HG03175 (cell line): ENCODE measurements at regions not wholly inside any gene's neighbourhood (a gene's known extent, or its start where the extent isn't known, plus 50 kb on each side); places are given as distances from the start of the nearest gene placed in this dataset.

Experiments used
- ATAC-seq: cut with Tn5 transposase; IDR thresholded peaks from one replicate; pipeline ENCODE4 v1.9.1; 2021; ENCODE audit warnings: mild to moderate bottlenecking, moderate library complexity; ENCODE audit not compliant: unreplicated experiment

DNA sequence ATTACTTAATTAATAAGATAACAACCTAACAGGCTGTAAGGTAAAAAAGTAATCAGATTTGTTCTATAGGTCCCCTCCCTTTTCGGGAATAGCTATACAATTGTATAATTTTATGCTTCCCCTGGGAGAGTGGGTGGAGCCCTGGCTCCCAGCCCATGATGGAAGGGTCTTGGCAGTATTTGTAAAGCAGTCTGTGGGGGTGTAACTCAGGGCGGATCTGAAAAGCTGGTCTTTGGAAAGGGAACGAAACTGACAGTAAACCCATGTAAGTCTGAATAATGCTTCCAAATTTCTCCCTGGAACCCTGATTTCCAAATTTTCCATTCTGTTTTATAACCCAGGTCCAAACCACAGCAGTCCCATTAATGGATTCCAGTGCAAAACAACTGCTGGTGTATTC is 110.4 kb downstream of the DAD1 start:
- ATAC-seq = no peak

DNA sequence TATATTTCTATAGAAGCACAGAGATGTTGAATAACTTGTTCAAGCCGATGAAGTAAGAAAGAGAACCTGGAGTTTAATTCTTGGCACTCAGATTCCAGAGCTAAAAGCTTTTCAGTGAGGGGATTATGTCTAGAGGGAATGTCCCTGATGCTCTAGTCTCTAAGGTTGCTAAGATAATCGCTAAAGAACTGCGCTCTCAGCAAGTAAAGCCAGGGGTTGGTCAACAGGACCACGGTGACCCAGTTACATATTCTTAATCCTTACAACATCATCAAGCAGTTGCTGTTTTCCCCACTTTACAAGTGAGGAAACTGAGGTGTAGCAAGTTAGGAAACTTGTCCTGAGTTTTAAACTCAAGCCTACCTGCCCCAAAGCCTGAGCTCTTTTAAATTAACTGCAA is 110.8 kb downstream of the DAD1 start:
- ATAC-seq = no peak

DNA sequence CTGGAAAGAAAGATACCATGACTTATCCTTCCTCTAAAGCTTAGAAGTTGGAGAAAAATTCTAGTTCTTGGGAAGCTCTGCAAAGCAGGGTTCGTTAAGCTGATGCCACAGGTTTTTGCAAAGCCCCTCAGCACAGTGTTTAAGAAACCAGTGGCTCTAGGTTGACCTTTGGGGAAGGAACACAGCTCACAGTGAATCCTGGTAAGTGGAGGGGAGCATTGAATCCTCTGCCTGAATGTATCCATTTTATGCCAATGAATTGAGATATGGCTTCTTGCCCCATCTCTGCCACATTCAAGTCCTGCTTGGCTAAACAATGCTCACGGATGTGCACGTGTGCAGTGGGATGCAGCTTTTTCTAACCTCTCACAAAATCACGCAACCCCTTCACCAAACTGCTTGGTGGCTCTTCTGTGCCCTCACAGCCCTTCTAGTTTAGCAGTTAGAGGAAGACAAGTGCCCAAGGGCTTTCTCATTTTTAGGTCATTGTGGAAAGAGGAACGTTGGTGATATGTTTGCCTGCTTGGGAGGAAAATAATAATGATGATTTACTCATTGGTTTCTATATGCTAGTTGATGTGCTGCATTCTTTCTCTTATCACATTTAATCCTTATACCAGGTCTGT is 111.3 kb downstream of the DAD1 start:
- ATAC-seq = no peak

DNA sequence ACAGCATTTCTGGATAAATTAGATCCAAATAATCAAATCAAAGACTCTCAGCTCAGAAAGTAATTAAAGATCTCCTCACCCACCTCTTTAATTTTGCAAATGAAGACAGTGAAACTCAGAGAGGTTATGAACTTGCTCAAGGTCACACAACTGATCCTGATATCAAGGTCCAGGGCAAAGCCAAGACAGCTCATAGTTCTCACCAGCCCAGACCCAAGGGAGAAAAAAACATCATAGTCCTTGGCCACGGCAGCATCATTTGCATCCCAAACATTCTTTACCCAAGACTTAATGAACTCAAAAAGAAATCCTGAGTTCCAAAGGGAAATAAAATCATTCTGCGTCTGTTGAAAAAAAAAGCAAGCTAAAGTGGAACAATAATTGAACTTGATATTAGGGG is 112.1 kb downstream of the DAD1 start:
- ATAC-seq = no peak

DNA sequence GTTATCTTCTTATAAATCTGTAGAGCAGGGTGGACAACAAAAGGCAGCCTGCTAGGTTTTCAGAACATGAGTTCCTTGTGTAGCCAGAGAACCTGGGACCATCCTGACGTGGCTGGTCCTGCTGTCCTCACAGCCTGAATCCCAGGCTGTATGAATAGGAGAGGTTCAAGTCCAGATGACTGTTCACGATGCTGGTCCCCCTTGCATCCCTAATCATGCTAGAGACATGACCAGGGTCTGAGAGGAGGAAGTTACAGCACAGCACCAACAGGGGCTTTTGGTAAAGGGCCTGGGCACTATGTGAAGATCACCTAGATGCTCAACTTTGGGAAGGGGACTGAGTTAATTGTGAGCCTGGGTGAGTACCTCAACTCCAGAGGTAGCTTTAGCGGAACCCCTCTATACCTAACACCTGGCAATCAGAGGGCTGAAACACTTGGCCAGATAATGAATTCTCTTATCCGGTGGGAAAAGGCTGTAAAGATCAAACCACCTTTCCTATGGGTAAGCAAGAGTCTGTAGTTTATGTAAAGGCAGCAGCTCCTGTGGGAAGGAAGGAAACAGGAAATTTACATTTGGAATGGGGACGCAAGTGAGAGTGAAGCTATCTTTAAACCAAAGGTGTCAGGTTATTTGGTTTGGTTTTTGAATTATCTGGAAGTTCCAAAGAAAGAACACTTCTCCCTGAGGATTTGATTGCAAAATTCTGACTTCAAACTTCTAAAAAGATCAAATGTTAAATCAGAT is 112.8 kb downstream of the DAD1 start:
- ATAC-seq = no peak

DNA sequence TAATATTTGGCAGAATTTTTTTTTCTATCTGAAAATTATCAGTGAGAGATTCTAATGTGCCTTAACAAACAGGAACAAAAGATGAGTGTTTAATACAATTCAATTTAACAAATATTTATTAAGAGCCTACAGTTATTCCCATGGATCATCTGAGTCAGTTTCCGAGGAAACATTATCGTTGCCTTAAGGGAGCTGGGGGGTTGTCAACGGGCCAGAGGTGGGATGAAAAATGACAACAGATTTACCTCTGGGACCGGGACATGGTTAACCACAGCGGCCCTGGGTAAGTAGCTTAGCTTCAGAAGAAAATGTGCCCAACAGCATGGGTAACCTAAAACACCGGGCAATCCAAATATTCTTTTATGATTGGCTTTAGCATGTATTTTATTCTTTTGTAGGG is 113.6 kb downstream of the DAD1 start:
- ATAC-seq = no peak

DNA sequence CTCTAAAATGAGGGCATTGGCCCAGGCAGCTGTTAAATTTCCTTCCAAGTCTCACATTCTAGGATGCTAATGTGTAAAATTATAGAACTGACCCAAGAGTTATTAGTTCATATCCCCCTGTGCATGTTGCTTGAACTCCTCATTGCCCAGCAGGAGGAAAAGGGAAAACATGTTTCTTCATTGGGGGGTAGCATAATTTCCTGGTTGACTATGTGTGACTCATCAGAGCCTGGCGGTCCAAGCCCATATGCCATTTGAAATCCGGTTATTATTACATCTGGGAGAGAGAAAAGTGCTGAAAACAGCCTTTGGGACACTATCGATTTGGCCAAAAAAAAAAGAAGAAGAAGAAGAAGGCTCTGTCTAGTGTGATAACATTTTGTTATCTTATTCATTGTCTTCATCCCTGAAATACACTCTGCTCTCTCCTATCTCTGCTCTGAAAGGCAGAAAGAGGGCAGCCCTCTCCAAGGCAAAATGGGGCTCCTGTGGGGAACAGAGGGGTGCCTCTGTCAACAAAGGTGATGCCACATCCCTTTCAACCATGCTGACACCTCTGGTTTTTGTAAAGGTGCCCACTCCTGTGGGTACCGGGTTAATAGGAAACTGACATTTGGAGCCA is 114.2 kb downstream of the DAD1 start:
- ATAC-seq = no peak

DNA sequence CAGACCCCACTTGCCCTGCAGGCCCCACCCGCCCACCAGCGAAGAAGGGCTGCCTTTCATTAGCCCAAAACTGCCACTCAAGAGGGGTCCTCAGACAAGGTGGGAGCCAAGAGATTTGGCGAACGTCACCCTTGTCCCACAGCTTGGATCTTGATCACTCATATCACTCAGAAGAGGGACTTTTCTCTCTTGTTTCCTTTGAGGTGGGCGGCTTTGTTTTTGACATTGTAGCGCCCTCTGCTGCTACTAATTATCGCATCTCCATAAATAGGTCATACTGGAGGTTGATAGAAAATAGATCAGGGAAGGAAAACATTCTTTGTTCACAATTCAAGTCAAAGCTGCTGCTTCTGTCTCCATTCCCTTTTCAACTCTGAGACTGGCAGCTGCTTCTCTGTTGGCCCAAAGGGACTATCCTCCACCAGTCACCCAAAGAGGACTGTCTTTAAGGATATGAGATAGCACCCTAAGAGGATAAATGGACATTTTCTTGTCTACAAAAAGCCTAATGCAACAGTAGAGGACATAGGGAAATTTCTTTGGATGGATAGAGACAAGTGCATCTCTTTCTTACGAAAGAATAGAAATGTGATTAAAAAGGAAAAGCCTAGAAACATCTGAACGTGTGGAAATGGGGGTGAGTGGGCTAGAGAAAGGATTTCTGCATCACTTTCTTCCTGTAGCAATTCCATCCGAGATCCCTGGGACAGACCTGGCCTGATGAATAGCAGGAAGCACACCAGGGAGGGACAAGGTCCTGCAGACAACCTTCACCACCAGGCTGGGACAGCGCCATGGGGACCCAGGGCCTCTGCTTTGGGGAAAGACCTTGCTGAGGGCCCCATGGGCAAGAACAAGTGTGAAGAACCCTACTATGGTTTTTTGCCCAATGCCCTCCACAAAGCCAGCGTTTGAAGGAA is 115.8 kb downstream of the DAD1 start:
- ATAC-seq = peak; percentile 61

DNA sequence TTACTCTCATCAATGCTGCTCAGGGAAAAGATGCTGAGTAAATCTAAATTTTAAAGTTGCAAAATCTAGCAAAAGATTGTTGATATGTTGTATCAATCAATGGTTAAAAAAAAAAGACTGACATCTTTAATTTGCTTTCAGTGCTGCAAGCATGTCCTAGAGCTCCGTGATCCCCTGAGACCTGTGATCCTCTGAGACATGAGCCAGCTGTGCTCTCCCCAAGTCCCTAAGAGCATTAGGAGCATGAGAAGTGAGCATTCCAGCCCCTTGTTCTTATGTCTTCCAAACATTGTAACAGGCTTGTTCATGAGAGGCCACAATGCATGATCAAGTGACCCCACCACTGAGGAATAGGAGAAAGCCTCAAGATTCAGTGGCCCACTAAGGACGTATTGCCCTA is 116.6 kb downstream of the DAD1 start:
- ATAC-seq = no peak

DNA sequence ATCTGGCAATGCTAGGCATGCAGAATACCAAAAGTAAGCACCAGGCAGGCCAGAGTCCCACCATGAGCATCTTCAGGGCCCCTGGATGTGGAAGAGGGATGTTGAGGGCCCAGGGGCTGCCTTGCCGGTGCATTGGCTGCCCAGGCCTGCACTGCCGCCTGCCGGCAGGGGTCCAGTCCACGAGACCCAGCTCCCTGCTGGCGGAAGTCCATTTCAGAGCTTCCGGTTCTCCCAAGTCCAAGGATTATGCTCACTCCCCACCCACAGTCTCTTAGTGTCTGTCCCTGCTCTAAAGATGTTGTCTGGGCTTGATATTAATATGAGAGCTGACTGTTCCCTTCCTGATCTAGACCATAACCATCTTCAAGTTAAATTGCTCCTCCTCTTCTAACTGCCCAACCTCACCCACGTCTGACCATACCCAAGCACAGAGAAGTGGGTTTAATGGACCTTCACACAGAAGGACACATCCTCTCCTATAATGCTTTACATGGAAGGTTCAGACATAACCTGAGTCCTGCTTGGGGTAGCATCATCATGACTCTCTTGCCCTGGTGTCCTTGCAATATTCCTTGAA is 117.4 kb downstream of the DAD1 start:
- ATAC-seq = no peak

DNA sequence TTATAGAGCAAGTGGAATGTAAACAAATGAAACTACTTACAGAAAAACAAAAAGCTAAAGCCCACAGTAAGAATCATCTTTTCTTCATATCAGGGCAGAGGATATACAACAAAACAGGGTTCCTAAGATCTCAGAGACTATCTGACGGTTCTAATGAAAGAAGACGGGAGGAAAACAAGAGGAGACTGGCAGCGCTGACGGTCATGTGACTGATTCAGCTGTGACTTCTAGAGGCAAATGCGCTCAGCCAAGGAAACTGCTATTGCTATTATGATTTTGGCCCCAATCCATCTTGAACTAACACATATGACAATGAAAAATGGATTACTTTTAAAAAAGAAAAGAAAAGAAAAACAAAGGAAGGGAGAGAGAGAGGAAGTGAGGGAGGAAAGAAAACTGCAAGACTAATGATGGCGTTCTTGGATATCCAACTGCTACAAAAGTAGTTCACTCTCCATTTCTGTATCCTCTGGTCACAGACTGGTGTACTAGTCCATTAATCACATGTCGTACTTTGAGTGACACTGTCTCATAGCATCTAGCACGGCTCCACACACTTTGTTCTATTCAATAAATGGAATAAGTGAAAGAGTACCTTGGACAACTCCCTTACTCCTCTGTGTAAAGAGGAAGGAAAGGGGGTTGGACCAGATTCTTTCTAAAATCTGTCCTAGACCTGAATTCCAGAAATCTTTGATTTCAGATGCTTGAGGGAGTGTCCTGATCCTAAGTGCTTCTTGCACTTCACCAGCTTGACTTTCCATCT is 119.3 kb downstream of the DAD1 start:
- no peak for ATAC-seq

DNA sequence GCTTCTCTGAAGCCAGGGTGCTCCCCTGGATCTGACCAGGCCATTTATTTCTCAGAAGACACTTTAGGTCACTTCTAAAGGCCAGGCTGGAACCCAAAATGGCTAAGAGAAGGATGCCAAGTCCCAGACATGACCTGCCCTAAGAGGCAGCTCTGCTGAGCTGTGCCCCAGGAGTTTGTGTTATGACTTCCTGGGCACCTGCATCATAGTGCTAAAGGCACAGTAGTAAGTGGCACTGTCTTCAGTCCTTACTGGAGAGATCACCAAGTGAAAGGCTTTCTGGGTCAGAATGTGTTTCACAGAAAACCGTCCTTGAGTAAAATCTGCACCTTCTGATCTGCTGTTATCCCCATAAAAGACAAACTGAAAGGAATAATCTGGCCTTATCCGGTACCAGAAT is 120.2 kb downstream of the DAD1 start:
- ATAC-seq = no peak

DNA sequence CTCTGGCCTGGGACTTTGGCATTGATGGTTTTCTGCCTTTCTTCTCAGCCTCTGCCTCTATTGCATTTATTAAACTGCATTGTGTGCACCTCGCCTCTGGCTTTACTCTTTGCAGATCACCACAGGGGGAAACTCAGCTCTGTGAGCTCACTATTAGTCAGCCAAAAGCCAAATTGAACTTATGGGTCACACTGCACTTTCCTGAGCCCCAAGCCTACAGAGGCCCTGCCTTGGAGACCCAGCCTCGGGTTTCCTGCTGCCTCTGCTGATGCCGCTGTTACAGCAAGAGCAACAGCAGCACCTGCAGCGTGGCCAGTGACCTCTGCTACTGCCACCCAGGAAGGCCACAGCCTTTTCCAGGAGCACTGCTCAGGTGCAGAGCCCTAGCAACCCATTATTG is 122.5 kb downstream of the DAD1 start:
- ATAC-seq = no peak

DNA sequence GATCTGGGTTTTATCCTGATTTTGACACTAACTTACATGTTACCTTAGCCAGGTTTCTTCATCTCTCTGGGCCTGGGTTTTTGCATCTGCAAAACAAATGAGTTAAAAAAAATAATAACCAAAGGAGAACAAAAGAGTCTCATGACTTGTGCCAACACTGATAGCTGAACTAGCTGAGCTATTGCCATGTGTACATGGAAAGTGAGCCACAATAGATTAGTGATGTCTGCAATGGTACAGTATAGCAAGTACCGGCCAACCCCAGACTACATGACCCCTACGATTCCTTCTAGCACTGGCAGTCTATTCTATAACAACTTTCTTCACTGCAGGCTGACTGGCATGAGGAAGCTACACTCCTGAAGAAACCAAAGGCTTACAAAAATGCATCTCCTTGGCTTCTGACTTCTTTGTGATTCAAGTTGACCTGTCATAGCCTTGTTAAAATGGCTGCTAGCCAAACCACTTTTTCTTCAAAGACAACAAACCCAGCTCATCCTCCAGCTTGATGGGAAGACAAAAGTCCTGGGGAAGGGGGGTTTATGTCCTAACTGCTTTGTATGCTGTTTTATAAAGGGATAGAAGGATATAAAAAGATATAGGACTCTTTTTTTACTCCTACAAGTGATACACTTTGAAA is 123.7 kb downstream of the DAD1 start:
- peak; percentile 11 for ATAC-seq

DNA sequence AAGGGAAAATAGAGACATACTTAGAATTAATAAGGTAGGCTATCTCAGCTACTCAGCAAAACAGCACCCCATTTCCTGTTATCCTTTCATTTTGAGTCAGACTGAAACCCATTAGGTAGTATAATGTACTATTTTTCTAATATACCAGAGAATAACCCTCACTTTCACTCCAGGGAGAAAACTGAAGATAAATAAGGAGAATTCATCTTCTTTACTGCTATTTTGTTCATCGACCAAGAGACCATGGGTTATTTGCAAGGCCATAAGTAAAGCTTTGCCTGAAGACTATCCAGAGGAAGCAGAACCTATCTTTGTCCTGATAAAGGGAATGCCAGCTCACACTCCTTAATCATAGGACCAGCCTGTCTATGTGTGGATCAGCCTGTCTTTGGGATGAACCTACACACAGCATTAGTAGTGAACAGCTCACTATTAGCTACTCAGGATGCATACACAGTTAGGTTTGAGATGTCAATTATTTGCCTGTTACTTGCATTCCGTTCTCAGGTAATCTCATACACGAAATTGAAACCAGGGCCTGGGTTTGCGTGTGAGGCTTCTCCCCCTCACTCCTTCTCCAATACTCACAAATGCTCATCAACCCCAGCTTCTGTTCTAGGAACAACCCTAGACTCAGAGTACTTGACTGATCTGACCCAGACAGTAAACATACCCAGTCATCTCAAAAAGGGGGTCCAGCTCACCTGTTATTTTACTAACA is 124.4 kb downstream of the DAD1 start:
- peak; percentile 73 for ATAC-seq

DNA sequence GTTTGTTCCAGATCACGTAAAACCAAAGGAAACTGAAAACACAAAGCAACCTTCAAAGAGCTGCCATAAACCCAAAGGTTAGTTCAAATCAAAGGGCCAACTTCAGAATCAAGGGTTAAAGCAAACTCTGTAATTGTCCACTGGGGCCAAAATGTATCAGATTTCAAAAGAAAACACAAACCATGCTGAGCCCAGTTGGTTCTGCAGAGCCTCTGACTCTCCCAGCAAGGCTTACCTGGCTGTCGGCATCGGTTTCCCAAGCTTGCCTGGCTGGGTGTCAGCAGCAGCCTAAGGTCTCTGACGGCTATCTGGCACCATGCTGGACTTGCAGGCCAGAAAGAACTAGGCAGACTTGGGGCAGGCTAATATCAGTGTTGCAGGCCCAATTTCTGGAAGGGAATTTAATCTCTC is 125.3 kb downstream of the DAD1 start:
- ATAC-seq = no peak

DNA sequence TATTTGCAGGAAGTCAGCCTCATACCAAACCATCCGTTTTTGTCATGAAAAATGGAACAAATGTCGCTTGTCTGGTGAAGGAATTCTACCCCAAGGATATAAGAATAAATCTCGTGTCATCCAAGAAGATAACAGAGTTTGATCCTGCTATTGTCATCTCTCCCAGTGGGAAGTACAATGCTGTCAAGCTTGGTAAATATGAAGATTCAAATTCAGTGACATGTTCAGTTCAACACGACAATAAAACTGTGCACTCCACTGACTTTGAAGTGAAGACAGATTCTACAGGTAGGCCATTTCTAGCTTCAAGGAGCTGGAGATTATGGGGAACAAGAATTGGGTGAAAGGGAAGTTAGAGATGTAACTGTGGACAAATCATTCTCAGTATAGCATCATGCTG is 126.1 kb downstream of the DAD1 start:
- ATAC-seq = no peak

DNA sequence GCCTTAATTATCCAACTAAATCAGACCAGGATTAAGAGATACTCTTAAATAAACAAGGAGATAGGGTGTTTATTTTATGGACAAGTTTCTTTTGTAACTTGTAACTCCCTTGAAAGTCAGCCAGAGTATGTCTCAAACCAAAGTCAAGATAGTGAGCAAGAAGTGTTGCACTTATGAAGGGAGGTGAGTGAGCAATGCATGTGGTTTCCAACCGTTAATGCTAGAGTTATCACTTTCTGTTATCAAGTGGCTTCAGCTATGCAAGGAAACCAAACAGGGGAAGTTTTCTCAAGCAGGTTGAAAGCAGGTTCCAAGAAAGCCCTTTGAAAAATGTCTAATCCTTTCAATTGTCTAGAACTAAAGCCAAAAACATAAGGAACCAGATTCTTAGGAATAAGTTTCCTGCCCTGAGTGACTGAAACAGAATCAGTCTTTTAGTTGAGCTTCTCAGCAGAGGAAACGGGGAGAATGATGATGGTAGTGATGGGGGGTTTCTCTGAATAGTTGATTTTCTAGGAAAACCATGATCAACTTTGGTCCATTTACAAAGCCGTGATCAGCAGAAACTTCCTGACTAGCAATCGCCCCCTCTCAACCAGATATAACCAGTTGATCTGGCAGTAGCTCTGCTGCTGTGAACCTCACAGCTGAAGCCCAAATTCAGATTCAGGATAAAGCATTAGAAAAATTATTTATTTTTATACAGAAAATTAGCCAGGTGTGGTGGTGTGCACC is 128.4 kb downstream of the DAD1 start:
- no peak for ATAC-seq
